ENCODE measurements at regions not wholly inside any gene's neighbourhood (a gene's known extent, or its start where the extent isn't known, plus 50 kb on each side); places are given as distances from the start of the nearest gene placed in this dataset.
"Not testable (repeated sequence)": the region's sequence is repeated elsewhere in the genome, so short reads cannot be mapped to it uniquely, and the experiment has no call there.

DNA sequence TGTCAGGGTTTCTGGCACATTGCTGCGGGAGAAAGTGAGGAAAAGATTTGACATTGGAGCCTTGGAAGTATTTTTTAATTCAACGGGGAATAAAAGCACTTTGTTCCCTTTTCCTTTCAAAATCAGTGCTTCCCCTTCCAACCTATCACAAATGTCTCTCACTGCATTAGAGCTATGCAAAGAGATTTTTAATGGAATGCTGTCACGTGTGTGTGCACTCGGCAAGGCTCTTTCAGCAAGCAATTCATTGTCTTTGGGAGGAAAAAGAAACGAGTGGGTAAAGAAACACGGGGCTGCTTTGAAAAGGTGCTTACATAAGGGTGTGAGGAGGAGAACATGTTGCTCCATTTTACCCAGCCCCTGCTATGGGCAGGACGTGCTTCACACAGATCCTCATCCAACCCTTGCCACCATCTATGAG, 490.4 kb upstream of the PROK2 start:
- DNase-seq (ENCODE audit: low read depth), result no peak

- no peak for DNase-seq (ENCODE audit: low read depth)
Observed at GRCh38 chr3:72274493-72275330, 489.8 kb upstream of the PROK2 start.

DNA sequence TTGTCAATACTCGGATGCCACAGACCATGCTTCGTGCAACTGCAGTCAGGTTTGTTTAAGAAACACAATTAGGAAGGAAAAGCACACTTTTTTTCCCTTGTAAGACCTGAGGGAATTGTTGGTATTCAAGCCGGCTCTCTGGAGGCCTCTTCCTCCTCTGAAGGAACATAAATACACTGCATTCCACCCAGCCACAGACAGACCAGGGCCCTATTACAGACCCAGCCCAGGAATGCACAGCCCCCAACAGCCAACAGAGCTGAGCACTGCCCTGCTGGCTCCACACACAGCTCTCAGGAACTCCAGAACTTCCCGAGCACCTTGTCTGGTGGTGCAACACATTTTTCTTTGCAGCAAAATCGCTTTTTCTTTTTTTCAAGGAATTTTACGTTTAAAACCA, 488.7 kb upstream of the PROK2 start:
- no peak for DNase-seq (ENCODE audit: low read depth)

GRCh38 chr3:72272356-72272755, 487.4 kb upstream of the PROK2 start:
- no peak for DNase-seq (ENCODE audit: low read depth)

DNA sequence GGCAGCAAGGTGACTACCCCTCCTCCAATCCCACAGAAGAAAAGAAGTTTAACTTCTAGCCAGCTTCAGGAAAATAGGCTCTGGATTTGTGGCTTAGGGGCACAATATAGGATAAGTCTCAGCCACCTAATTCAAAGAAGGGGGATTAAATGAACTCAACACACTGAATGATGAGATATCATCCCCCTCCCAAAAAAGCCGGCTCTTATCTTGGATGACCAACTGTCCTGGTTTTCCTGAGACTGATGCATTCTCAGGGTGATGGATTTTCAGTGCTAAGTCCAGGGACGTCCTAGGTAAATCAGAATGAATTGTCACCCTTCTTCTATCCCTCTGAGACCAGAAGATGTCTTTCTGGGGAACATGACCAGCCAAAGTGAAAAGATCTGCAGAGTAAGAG, 487.0 kb upstream of the PROK2 start:
- no peak for DNase-seq (ENCODE audit: low read depth)

GRCh38 chr3:72271216-72271615, 486.3 kb upstream of the PROK2 start:
- no peak for DNase-seq (ENCODE audit: low read depth)

DNA sequence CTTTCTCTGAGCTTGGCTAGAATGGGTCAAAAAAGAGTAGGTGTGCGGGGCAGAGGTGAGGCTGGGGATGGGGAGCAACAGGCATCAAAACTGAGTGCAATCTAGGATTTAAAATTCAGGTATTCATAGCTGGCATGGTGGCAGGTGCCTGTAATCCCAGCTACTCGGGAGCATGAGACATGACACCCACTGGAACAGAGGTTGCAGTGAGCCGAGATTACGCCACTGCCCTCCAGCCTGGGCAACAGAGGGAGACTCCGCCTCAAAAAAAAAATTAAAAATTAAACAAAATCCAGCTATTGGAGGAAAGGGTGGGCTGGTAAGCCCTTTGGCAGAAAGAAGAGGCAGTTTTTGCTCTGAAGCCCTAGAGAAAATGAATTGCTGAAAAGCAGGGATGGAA, 485.8 kb upstream of the PROK2 start:
- DNase-seq (ENCODE audit: low read depth), result no peak

DNA sequence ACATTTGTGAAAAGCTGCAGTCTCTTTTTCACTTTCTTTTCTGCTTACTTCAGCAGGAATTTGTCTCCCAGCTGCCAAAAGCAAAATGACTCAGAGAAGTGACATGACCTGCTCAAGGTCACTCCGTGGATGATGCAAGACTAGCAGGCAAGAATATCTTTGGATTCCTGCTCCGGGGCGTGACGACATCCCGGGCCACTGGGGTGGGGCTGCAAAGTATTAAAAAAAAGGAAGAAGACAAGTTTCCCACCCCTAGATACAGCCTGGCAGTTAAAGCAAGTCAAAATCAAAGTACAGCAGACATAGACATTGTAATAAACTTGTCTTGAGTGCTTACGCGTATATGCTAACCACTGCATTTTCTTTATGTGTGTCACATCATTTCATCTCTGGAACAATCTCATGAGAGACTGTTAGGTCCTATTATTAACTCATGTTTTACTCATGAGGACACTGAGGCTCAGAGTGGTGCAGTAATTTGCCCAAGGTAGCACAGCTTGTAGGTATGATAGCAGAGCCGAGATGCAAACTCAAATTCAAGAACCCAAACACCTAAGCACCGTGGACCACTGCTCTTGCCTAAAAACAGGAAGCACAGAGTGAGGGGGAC, 485.2 kb upstream of the PROK2 start:
- DNase-seq (ENCODE audit: low read depth), result no peak

DNA sequence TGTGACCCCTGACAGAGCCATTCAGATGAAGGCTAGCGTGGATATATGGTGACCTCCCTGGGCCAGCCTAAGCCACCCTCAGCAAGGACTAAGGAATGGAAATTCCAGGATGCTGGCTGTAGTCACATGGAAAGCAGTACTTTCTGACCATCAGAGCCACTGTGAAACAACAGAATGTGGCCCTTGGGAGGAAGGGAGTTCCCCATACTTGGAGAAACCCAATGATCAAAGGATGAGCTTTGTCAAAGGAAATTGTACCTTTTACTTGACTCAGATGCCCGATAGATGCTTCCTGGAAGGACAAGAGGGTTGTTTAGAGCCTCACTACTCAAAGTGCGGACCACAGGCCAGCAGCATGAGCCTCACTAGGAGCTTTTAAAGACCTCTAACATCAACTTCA, 484.5 kb upstream of the PROK2 start:
- DNase-seq (ENCODE audit: low read depth), result no peak

DNA sequence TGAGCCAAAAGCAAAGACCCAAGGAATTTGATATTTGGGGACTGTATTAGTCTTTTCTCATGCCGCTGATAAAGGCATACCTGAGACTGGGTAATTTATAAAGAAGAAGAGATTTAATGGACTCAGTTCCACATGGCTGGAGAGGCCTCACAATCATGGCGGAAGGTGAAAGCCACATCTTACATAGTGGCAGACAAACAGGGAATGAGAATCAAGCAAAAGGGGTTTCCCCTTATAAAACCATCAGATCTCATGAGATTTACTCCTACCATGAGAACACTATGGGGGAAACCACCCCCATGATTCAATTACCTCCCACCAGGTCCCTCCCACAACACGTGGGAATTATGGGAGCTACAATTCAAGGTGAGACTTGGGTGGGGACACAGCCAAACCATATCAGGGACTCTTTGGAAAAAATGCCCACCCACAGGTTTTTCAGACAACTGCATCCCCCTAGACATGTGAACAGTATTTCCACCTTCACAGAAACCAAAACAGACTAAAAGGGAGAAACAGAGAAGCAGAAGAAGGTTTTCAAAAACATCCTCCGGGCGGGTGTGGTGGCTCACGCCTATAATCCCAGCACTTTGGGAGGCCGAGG, 482.1 kb upstream of the PROK2 start:
- not testable (repeated sequence) for DNase-seq (ENCODE audit: low read depth)

GRCh38 chr3:72266016-72266370, 481.0 kb upstream of the PROK2 start:
- no peak for DNase-seq (ENCODE audit: low read depth)

- DNase-seq (ENCODE audit: low read depth), result no peak
Observed at GRCh38 chr3:72265256-72266015, 480.5 kb upstream of the PROK2 start.

DNA sequence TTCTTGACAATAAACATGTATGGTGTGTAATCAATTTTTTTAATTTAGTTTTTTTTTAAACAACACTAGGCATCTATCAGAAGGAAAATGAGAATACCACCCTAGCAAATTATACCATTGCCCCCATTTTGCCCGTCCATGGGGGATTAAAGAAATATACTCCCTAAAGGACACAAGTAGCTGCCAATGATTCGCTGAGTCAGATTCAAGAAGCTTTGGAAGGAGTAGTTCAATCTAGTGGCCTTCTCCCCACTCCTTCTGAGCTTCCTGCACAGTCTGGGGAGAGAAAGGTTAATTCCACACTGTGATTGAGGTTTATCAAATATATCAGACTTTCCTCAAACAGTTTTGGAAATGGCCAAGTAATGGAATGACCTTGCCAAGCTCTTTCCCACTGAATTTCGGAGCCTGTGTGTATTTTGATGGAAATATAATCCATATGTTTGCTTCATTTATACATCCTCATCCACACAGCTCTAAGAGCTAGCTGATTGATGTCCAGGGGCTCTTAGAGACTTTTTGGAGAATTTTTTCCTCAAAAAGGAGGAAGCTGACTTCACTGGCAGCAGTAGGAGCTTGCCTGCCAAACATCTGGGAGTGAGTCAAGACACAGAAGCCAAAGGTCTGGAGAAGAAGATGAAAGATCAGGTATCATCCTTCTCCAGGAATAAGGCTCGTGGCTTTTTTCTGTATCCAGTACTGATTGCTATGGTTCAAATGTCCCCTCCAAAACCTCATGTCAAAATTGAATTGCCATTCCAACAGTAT, 478.5 kb upstream of the PROK2 start:
- no peak for DNase-seq (ENCODE audit: low read depth)

DNA sequence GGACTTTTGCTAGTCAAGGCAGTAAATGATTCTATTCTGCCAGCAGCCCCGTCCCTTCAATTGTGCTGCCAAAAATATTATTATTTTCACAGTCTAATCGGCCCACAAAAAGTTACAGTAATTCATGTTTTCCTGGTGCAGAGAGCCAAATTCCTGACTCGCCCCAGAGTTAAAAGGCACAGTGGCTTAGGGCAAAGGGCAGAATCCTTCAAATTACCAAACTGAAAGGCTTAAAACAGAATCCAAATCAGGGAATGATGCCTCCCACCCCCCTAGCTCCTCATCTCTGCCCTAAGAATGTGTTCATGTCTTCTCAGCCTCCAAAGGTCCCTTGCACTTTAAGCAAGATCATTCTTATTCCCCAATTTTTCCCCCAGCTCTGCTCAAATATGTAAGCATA, 477.8 kb upstream of the PROK2 start:
- no peak for DNase-seq (ENCODE audit: low read depth)

DNA sequence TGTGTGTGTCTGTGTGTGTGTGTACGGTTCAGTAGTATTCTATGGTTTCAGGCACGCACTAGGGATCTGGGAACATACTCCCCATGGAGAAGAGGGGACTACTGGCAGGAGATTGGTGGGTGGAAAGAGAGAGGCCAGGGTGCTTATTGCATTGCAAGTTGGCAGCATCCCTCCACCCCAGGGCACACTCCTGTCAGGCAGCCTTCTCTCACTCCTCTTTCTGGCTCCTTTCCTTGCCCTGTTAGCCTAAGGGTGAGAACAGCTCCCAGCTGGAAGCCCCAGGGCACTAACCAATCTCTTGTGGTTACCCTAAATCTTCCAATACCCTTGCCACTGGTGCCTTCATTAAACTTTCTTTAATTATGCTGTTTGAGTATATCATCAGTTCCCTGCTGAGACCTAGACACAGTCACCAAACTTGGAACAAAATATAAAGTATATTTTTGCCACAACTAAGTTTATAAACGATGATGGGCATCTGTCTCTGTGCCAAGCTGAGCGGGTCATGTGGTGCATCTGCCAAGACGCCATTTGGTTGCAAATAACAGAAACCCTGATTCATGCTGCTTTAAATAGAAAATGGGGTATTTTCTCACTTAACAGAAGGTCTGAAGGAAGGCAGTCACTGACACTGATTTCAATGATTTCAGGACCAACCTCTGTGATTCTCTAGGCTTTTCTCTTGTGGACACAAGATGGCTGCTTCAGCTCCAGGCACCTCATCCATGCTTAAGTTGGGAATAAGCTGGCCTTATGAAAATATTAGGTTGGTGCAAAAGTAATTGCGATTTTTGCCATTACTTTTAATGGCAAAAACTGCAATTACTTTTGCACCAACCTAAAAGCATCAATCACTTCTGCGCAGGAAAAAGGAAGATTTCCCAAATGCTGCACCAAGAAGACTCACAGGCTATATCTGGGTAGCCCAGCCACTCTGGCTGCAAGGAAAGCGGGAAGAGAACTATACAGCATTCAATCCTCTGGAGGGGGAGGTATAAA, 476.9 kb upstream of the PROK2 start:
- DNase-seq (ENCODE audit: low read depth), result no peak

GRCh38 chr3:72260588-72260910, 475.6 kb upstream of the PROK2 start:
- DNase-seq (ENCODE audit: low read depth), result no peak

DNA sequence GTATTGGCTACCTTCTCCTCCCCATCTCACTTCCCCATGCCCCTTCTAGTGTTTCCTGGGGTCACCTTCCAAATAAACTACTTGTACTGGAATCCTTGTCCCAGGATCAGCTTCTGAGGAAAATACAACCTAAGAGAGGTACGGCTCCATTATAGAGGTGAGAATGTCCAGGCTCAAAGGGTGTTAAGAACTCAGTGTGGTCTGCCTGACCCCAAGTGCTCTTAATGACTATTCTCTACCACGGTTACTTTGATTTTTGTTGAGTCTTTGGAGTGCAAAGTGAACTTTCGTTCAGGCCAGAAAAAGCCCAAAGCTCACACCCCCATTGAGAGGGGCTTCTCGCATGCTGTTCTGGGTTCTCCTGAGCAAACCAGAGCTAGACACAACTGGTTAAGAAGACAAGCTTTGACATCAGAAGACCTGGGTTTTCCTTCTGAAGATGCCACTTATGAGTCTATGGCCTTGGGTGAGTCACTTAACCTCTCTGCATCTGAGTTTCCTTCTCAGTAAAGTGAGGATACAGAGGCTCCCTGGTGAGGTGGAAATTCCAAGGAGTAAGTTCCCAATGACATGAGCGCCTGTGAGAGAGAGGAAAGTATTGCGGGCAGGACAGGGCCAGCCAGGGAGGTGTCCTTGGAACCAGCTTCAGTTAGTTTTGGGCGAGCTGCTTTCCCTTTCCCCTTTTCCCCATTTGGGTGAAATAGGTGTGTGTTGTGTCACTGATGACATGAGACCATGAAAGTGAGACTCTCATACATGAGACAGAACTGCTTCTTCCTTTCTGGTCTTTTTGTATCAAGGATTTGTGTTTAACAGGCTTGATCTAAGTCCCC, 475.0 kb upstream of the PROK2 start:
- DNase-seq (ENCODE audit: low read depth), result no peak

DNA sequence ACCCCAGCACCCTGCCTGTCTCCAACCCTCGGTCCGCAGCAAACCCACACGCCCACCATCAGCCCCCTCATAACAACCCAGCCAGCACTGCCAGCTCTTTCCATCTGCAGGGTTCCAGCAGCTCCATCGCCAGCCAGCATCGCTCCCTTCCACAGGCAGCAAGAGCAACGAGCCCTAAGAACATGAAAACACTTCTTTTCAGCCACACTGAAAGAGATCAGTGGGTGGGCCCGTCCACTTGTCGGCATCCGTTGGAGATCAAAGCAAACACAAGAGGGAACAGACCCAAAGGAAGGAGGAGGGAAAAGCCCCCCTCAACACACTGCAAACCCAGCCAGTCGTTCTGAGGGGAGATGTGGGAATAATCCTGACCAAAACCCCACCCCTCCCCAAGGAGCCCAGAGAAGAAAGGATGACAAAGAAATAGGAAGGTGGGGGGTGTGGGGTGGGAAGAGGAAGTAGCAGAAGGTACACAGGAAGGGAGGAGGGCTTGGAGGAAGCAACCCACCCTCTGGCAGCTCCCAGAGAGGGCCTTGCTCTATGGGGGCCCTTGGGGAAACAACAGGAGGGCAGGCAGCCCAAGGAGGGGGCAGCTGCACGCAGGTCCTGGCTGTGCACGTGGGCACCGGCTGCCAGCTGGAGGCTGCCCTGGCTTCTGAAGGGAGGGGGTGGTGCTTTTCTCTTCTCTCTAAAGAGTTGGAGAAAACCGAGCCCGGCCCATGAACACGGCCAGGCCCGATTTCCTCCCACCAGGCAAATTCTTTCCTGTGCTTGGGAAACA, 473.6 kb upstream of the PROK2 start:
- DNase-seq (ENCODE audit: low read depth), result no peak

DNA sequence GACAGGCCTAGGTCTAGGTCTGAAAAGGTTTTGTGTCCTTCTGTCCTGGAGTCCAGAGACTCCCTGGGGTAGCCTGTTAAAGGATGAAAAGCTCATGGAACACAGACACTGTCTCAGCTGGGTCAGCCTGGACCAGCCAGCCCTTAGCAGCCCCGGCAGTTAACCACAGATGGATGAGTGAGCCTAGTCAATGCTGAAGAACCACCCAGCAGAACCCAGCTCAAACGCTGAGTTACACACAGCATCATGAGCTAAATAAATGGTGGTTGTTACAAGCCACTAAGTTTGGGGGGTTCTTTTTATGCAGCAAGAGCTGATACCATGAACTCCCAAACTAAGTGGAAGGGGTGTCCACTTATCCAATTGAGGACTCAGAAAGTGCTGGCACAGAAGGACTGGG, 472.8 kb upstream of the PROK2 start:
- no peak for DNase-seq (ENCODE audit: low read depth)

Measured in activated T-helper 9 cell treated with anti-CD3 and anti-CD28 coated beads, Interleukin-2, amount 50 U/mL, for 16 hours (primary cell).